Embryonic facial prominence (tissue), 1 donor: ENCODE measurements at regions not wholly inside any gene's neighbourhood (a gene's known extent, or its start where the extent isn't known, plus 50 kb on each side); places are given as distances from the start of the nearest gene placed in this dataset.
A peak's percentile ranks its signal among the peaks of the same experiment; 100 is the strongest.
"Not testable (repeated sequence)": the region's sequence is repeated elsewhere in the genome, so short reads cannot be mapped to it uniquely, and the experiment has no call there.

Experiments used
- DNase-seq: peaks from one replicate; pipeline ENCODE4 v3.0.0-alpha.2; 2016; ENCODE audit errors: extremely low spot score

DNA sequence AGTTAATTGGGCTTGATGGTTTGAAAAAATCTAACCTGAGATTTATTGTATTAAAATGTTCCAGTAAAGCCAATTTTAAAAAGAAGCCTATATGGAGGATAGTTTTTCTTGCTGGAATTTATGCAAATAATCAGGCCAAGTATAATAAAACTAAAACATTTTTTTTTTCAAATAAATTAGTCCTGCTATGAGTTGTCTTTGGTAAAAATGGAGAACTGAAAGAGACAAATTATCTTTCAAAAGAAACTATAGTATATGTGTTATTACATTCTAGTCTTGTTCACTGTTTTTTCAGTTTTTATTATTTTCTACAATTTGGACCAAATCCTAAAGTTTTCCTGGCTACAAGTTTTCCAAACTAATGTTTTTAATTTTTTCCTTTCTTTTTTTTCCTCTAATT, 468.9 kb downstream of the UQCRFS1 start:
- no peak for DNase-seq

DNA sequence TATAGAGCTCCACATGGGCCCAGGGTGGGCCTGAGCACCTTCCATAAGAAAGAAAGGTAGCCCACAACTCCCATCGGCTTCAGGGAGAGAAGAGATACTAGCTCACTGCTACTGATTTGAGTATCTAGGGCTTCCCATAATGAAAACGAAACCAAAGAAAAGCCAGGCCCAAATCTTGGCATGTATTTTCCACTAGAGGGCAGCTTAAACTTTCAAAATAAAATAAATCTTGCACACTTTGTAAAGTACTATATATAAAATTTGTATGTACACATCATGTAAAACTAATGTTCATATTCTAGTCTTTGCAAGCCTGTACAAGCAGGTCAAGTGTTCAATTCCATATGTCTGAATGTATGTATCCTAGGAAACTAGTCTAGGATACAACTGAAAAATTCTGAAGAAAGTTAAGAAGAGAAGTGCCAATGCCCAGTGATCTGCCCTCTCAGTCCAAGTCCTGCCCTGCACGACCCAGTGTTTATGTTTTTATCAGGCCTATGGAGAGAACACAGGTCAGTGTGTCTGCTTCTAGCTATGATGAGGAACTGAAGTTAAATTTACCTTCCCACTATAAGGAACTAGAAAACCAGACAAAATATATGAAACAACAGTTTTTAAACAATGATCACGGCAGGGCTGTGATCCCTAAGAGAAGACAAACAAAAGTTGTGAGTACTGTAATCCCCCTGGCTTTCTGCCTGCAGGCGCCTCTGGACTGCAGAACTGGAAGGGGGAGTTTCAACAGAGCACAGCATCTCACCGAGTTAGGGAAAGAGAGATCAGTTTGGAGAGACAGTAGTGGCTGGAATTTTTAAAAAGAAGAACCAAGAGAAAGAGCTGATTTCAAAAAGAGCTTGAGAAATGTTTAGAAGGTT, 475.7 kb downstream of the UQCRFS1 start:
- peak; percentile 54 for DNase-seq

DNA sequence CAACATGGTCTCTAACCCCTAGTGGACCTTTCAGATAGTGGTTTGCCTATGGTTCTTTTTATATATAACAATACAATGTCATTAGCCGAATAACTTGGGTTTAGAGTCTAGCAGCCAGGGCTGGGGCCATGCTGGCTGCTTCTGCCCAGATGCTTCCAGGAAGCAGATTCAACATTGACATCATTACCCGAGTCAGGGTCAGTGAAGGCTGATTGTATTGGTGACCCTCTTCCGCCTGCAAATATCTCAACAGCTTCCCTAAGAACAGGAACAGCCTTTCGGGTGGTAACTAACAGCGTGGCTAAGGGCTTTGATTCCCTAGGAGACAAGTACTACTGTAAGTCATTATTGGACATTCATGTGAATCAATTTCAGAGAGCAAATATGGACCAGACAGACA, 476.4 kb downstream of the UQCRFS1 start:
- DNase-seq: no peak

DNA sequence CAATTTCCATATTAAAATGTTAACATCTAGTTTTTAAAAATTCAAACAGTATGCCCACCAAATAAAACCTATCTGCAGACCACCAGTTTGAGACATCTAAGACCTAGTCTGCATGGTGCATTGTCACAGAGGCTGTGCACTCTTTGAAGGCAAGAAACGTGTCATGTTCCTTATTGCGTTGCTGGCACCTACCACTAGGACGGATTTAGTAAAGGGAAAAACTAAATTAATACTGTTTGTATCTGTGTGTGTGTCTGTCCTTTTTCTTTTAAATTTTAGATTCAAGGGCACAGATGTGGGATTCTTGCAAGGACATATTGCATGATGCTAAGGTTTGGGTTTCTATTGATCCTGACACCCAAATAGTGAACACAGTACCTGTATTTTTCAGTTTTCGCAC, 481.4 kb downstream of the UQCRFS1 start:
- DNase-seq: no peak

DNA sequence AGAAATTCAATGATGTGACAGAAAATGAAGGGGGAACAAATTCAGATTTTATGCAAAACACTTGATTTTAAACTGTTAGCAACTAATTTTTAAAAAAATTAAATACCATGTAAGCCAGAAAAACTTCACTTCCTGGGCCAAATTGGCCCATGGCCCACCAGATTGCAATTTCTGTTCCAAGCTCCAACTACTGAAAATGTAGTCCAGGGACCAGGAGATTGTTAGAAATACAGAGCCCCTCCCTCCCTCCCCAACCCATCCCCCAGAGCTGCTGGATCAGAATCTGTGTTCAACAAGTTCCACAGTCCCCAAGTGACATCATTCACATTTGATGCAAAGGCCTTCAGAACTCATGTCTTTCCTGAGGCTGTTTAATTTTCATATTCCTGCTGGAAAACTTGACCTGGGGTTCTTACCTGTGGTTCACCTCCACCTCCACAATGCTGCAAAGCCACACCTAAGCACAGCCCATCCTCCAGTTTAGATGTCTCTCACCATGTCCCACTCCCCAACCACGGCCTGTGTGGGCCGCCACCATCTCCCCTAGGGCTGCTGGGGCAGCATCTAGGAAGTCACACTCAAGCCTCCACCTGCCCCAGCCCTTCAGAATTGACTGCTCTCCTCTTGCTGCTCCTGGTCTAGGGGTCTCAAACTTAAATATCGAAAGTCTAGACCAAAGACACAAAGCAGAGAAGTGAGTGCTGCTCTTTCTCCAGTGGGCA, 482.0 kb downstream of the UQCRFS1 start:
- DNase-seq: no peak

- DNase-seq: no peak
Measured at GRCh38 chr19:28727480-28728159, 485.3 kb downstream of the UQCRFS1 start.

- no peak for DNase-seq
Measured at GRCh38 chr19:28726533-28727479, 486.1 kb downstream of the UQCRFS1 start.

GRCh38 chr19:28718909-28719308, 494.0 kb downstream of the UQCRFS1 start:
- DNase-seq: no peak

- no peak for DNase-seq
Measured at GRCh38 chr19:28715157-28715556, 497.8 kb downstream of the UQCRFS1 start.

- no peak for DNase-seq
Measured at GRCh38 chr19:28711411-28711810, 501.5 kb downstream of the UQCRFS1 start.

- DNase-seq: peak; percentile 28
Measured at GRCh38 chr19:28710278-28710677, 502.7 kb downstream of the UQCRFS1 start.

GRCh38 chr19:28706693-28707092, 506.3 kb downstream of the UQCRFS1 start:
- DNase-seq: no peak

DNA sequence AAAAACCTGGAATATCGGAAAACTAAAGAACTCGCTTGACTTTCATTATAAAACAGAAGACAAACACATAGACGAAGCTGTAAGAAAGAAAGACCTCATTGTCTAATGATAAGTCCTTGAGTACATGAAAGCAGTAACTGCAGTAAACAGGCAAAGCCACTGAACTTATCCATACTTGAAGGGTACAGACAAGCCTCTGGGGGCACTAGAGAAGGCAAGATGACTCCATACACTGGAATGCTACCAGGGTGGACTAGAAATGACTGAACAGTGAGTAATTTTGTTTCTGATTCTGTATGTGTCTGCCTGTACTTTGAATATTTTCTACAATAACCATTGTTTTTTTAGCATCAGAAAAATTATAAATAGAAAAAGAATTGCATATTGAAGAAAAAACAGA, 507.9 kb downstream of the UQCRFS1 start:
- DNase-seq: no peak

DNA sequence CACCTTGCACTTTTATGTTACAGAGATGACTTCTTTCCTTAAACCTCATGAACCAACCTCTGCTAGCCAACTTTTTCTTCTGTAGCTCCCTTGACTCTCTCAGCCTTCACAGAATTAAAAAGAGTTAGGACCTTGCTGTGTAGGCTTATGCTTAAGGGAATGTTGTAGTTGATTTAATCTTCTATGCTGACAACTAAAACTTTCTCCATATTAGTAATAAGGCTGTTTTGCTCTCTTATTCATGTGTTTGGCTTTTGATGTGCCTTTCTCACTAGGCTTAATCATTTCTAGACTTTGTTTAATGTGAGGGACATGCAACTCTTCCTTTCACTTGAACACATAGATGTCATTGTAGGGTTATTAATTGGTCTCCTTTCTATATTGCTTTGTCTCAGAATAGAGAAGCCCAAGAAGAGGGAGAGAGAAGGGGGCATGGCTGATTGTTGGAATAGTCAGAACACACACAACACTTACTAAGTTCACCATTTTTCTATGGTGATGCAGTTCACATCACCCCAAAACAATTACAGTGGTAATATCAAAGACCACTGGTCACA, 509.5 kb downstream of the UQCRFS1 start:
- DNase-seq: no peak

DNA sequence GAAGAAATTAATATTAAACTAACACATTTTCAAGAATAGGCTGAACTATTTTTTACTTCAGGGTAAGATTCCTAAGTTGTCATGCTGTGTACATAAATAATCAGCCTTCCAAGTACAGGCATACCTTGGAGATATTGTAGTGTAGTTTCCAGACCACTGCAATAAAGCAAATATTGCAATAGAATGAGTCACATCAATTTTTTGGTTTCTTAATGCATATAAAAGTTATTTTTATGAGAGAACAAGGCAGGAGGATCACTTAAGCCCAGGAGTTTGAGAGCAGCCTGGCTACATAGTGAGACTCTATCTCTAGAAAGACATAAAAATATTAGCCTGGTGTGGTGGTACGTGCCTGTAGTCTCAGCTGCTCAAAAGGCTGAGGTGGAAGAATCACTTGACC, 511.5 kb downstream of the UQCRFS1 start:
- no peak for DNase-seq

DNA sequence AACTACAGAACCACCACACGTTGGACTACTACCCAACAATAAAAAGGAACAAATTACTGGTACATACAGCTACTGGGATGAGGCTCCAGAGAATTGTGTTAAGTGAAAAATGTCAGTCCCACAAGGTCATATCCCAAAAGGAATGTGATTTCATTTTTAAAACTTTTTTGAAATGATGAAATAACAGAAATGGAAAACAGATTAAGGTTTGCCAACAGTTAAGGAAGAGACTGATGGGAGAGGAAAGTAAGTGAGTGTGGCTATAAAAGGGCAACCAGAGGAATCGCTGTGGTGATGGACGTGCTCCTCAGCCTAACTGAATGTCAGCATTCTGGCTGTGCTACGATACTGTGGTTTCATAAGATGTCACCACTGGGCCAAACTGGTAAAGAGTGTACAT, 512.8 kb downstream of the UQCRFS1 start:
- no peak for DNase-seq

GRCh38 chr19:28697308-28697707, 515.6 kb downstream of the UQCRFS1 start:
- DNase-seq: no peak

- DNase-seq: no peak
Measured at GRCh38 chr19:28694812-28695211, 518.1 kb downstream of the UQCRFS1 start.

DNA sequence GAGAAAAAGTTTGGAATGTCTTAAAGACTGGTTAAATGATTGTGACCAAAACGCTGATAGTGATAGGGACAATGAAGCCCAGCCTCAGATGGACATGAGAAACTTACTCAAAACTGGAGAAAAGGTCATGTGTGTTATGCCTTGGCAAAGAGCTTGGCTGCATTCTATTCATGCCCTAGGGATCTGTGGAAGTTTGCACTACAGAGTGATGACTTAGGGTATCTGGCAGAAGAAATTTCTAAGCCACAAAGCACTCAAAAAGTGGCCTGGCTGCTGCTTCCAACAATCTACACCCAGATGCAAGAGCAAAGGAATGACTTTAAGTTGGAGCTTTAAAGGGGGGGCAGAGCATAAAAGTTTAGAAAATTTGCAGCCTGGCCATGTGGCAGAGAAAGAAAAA, 521.3 kb downstream of the UQCRFS1 start:
- DNase-seq: no peak

DNA sequence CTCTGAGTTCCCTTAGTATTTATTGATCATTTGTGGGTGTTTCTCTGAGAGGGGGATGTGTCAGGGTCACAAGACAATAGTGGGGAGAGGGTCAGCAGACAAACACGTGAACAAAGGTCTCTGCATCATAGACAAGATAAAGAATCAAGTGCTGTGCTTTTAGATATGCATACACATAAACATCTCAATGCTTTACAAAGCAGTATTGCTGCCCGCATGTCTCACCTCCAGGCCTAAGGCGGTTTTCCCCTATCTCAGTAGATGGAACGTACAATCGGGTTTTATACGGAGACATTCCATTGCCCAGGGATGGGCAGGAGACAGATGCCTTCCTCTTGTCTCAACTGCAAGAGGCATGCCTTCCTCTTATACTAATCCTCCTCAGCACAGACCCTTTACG, 523.5 kb downstream of the UQCRFS1 start:
- DNase-seq: not testable (repeated sequence)

GRCh38 chr19:28687296-28687695, 525.7 kb downstream of the UQCRFS1 start:
- DNase-seq: no peak
